BJ (cell line): ENCODE measurements at regions not wholly inside any gene's neighbourhood (a gene's known extent, or its start where the extent isn't known, plus 50 kb on each side); places are given as distances from the start of the nearest gene placed in this dataset.

ENCODE experiments used
- CTCF ChIA-PET: fragments of 350-600 bp; formaldehyde crosslinking; extraction: SDS; loops from one replicate; lab custom pipeline; 2021; ENCODE audit warnings: antibody characterized with exemption, inconsistent platforms; lab: Yijun Ruan, JAX
- POLR2A ChIA-PET: fragments of 300-600 bp; sonication (Branson Sonifier 250); formaldehyde crosslinking; extraction: SDS; loops from one replicate; lab custom pipeline; 2021; ENCODE audit warnings: antibody characterized with exemption; lab: Charles Lee
- DNase-seq: peaks from one replicate; pipeline ENCODE4 v3.0.0-alpha.2; 2011; ENCODE audit warnings: low read depth
- H3K27me3 ChIP-seq: 2 replicates; pipeline ENCODE4 v1.6.0; 2011; ENCODE audit warnings: low read length; ENCODE audit not compliant: control insufficient read depth, insufficient read depth
- H3K36me3 ChIP-seq: 2 replicates; pipeline ENCODE4 v1.5.1; 2011; ENCODE audit warnings: low read length; ENCODE audit not compliant: control insufficient read depth, insufficient read depth
- H3K4me3 ChIP-seq: 2 replicates; pipeline ENCODE4 v1.5.1; 2011; ENCODE audit warnings: low read depth, mild to moderate bottlenecking, control low read depth, low read length
- CTCF ChIP-seq: IDR thresholded peaks from 2 replicates; pipeline ENCODE4 v1.5.1; 2011; ENCODE audit warnings: low read depth, mild to moderate bottlenecking, control low read depth, inconsistent platforms, low read length, moderate library complexity; ENCODE audit not compliant: insufficient read depth

GRCh38 chr1:25054526-25055323 is 124.6 kb upstream of the RUNX3 start:
- ChIA-PET POLR2A (interaction anchor here (0.6 kb wide), 1 partner anchor 12 kb away, joined by 5 read pairs; no protein-coding TSS in a partner anchor), CTCF (interaction anchor here (0.6 kb wide), 1 partner anchor 32 kb away, joined by 4 read pairs; no protein-coding TSS in a partner anchor)
- Histone ChIP-seq H3K27me3 (peaks cover 19% of the 10 kb centered on the region), H3K36me3 (no peaks in the 10 kb centered on the region), H3K4me3 (no peak overlapping the region)
- DNase-seq = no peak
- TF ChIP-seq CTCF = no peak

GRCh38 chr1:25053576-25054250 is 123.6 kb upstream of the RUNX3 start:
- H3K4me3 ChIP-seq = no peak overlapping the region
- no peak for TF ChIP-seq CTCF
- CTCF ChIA-PET = interaction anchor here (1.0 kb wide), 1 partner anchor 16 kb away, joined by 3 read pairs; no protein-coding TSS in a partner anchor
- peaks cover 19% of the 10 kb centered on the region for H3K27me3 ChIP-seq
- H3K36me3 ChIP-seq = no peaks in the 10 kb centered on the region
- POLR2A ChIA-PET = interaction anchor here (0.6 kb wide), 1 partner anchor 11 kb away, joined by 5 read pairs; no protein-coding TSS in a partner anchor
- DNase-seq = no peak

DNA sequence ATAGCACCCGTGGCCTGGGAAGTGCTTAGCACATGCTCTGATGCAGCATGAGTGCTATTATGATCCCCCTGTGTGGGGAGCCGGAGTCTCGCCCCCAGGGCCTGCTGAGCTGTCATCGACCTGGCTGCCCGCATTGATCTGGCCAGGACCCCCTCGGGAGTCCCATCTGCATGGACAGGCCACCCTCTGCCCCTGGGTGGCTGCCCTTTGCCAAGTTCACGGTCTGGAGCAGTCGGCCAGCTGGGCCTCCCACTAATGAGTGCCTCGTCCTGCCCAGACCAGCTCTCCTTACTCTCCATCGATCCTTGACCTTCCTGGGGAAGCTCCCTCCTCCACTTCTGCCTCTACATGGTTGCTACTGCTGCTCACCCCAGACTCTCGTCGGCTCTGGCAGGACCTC is 121.8 kb upstream of the RUNX3 start:
- Histone ChIP-seq H3K27me3 (peaks cover 19% of the 10 kb centered on the region), H3K36me3 (no peaks in the 10 kb centered on the region), H3K4me3 (no peak overlapping the region)
- DNase-seq = no peak
- ChIA-PET POLR2A (no interaction called here), CTCF (interaction anchor here (2.2 kb wide), 1 partner anchor 14 kb away, joined by 10 read pairs; no protein-coding TSS in a partner anchor)
- no peak for TF ChIP-seq CTCF

GRCh38 chr1:25051504-25051903 is 121.4 kb upstream of the RUNX3 start:
- TF ChIP-seq CTCF = no peak
- no peak for DNase-seq
- CTCF ChIA-PET = interaction anchor here (2.2 kb wide), 1 partner anchor 14 kb away, joined by 10 read pairs; no protein-coding TSS in a partner anchor
- POLR2A ChIA-PET = no interaction called here
- Histone ChIP-seq H3K27me3 (peaks cover 16% of the 10 kb centered on the region), H3K4me3 (no peak overlapping the region), H3K36me3 (no peaks in the 10 kb centered on the region)

DNA sequence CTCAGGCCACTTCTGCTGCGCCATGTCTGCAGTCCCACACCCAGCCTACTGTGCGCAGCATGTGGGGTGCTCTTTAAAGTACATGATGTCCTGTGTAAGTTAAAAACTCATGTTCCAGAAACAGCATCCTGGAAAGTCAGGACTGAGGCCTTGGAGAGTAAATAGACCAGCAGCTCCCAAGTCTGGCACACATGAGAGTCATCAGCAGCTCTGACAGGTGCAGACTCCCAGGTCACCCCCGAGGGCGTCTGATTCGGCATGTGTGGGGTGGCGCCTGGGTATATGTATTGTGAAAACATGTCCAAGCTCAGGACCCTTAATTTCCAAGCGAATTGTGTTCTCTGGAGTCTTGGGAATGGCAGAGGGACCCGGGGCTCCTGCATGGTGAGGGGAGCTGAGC is 120.1 kb upstream of the RUNX3 start:
- ChIA-PET CTCF (interaction anchor here (0.9 to 5.1 kb wide), 3 partner anchors 12 to 152 kb away, joined by 3 to 38 read pairs (median 10); no protein-coding TSS in a partner anchor), POLR2A (no interaction called here)
- Histone ChIP-seq H3K27me3 (peaks cover 15% of the 10 kb centered on the region), H3K4me3 (no peak overlapping the region), H3K36me3 (no peaks in the 10 kb centered on the region)
- DNase-seq = no peak
- TF ChIP-seq CTCF = no peak
